Mesenchymal stem cell (in vitro differentiated cells and primary cell): ENCODE measurements at regions not wholly inside any gene's neighbourhood (a gene's known extent, or its start where the extent isn't known, plus 50 kb on each side); places are given as distances from the start of the nearest gene placed in this dataset.

ENCODE experiments used
- DNase-seq: peaks from one replicate; pipeline ENCODE4 v3.0.0-alpha.2; 2013
- H2AFZ ChIP-seq: one replicate; pipeline ENCODE4 v1.6.1; 2013; ENCODE audit warnings: low read depth, mild to moderate bottlenecking, control low read depth, inconsistent platforms, low read length, moderate library complexity
- H2AK5ac ChIP-seq: 2 replicates; pipeline ENCODE4 v1.6.1; 2013; ENCODE audit warnings: low read length, moderate library complexity, mild to moderate bottlenecking, inconsistent platforms; ENCODE audit not compliant: severe bottlenecking
- H2BK120ac ChIP-seq: one replicate; pipeline ENCODE4 v1.6.1; 2013; ENCODE audit warnings: low read depth, mild to moderate bottlenecking, inconsistent platforms, low read length, moderate library complexity
- H2BK12ac ChIP-seq, 2 experiments: one replicate each; pipeline ENCODE4 v1.6.1; 2013; ENCODE audit warnings: inconsistent platforms in 2 of 2, low read length in 2 of 2, mild to moderate bottlenecking in 2 of 2, moderate library complexity in 2 of 2, control low read depth in 1 of 2
- H2BK15ac ChIP-seq: one replicate; pipeline ENCODE4 v1.6.1; 2013; ENCODE audit warnings: mild to moderate bottlenecking, low read depth, inconsistent platforms; ENCODE audit not compliant: poor library complexity, severe bottlenecking
- H2BK5ac ChIP-seq: 2 replicates; pipeline ENCODE4 v1.6.1; 2013; ENCODE audit warnings: low read depth, mild to moderate bottlenecking, low read length, control low read depth, inconsistent platforms; ENCODE audit not compliant: poor library complexity, severe bottlenecking
- H3K14ac ChIP-seq, 2 experiments: one replicate each; pipeline ENCODE4 v1.6.1; 2013; ENCODE audit warnings: inconsistent platforms in 2 of 2, low read length in 2 of 2, control low read depth in 1 of 2, mild to moderate bottlenecking in 1 of 2, moderate library complexity in 1 of 2
- H3K18ac ChIP-seq, 2 experiments: one replicate each; pipeline ENCODE4 v1.6.1; 2013; ENCODE audit warnings: inconsistent platforms in 2 of 2, low read length in 2 of 2, control low read depth in 1 of 2, low read depth in 1 of 2, mild to moderate bottlenecking in 1 of 2
- H3K23ac ChIP-seq, 2 experiments: one replicate each; pipeline ENCODE4 v1.6.1; 2013; ENCODE audit warnings: inconsistent platforms in 2 of 2, low read length in 2 of 2, mild to moderate bottlenecking in 2 of 2, moderate library complexity in 2 of 2, control low read depth in 1 of 2
- H3K27ac ChIP-seq: 2 replicates; pipeline ENCODE4 v1.5.1; 2013; ENCODE audit warnings: mild to moderate bottlenecking, moderate library complexity, low read length, control low read depth, inconsistent platforms; ENCODE audit not compliant: poor library complexity, severe bottlenecking
- H3K27me3 ChIP-seq, 2 experiments: 2 replicates each; pipeline versions ENCODE4 v1.6.1 to v1.7.0; 2013; ENCODE audit warnings: low read length in 2 of 2, mild to moderate bottlenecking in 2 of 2, moderate library complexity in 2 of 2, control low read depth in 1 of 2, inconsistent platforms in 1 of 2; ENCODE audit not compliant: control insufficient read depth in 1 of 2, insufficient read depth in 1 of 2
- H3K36me3 ChIP-seq, 2 experiments: 2 replicates each; pipeline versions ENCODE4 v1.6.1 to v1.7.0; 2013; ENCODE audit warnings: low read length in 2 of 2, control low read depth in 1 of 2, inconsistent platforms in 1 of 2, low read depth in 1 of 2, mild to moderate bottlenecking in 1 of 2; ENCODE audit not compliant: insufficient read depth in 2 of 2, control insufficient read depth in 1 of 2
- H3K4ac ChIP-seq, 2 experiments: one replicate each; pipeline ENCODE4 v1.6.1; 2013; ENCODE audit warnings: inconsistent platforms in 2 of 2, low read length in 2 of 2, mild to moderate bottlenecking in 2 of 2, moderate library complexity in 2 of 2, control low read depth in 1 of 2, low read depth in 1 of 2
- H3K4me1 ChIP-seq: 2 replicates; pipeline ENCODE4 v1.6.1; 2013; ENCODE audit warnings: low read depth, low read length, control low read depth; ENCODE audit not compliant: control insufficient read depth, insufficient read depth
- H3K4me2 ChIP-seq: 2 replicates; pipeline ENCODE4 v1.6.1; 2013; ENCODE audit warnings: low read length, mild to moderate bottlenecking, inconsistent platforms; ENCODE audit not compliant: poor library complexity, severe bottlenecking
- H3K4me3 ChIP-seq, 2 experiments: 2 replicates each; pipeline versions ENCODE4 v1.5.1 to v1.7.0; 2013; ENCODE audit warnings: low read length in 2 of 2, mild to moderate bottlenecking in 2 of 2, control low read depth in 1 of 2, low read depth in 1 of 2; ENCODE audit not compliant: insufficient read depth in 1 of 2
- H3K79me1 ChIP-seq: replicated peaks from 2 replicates; pipeline ENCODE4 v1.6.1; 2013; ENCODE audit warnings: mild to moderate bottlenecking, control low read depth, low read length, inconsistent platforms; ENCODE audit not compliant: poor library complexity, severe bottlenecking
- H3K9ac ChIP-seq: 2 replicates; pipeline ENCODE4 v1.7.0; 2013; ENCODE audit warnings: mild to moderate bottlenecking, low read length, moderate library complexity
- H3K9me3 ChIP-seq: 2 replicates; pipeline ENCODE4 v1.7.0; 2013; ENCODE audit warnings: mild to moderate bottlenecking, low read length; ENCODE audit not compliant: control insufficient read depth
- H4K8ac ChIP-seq: one replicate; pipeline ENCODE4 v1.6.1; 2013; ENCODE audit warnings: inconsistent platforms, mild to moderate bottlenecking, low read length, moderate library complexity
- H4K91ac ChIP-seq: one replicate; pipeline ENCODE4 v1.6.1; 2013; ENCODE audit warnings: mild to moderate bottlenecking, low read length, inconsistent platforms
- WGBS: methylation state at CpG from one replicate; pipeline ENCODE4 v1.1.7; 2013; ENCODE audit warnings: mixed read lengths; 5-methylcytosine and 5-hydroxymethylcytosine counted together

GRCh38 chr18:24853076-24853475 lies 392.6 kb downstream of the HRH4 start:
- Histone ChIP-seq H4K91ac (no peak overlapping the region), H3K14ac (no peak overlapping the region), H4K8ac (no peak overlapping the region), H3K4ac (no peak overlapping the region), H2AFZ (no peak overlapping the region), H3K36me3 (no peaks in the 10 kb centered on the region), H3K9ac (no peak overlapping the region), H3K79me1 (no peaks in the 10 kb centered on the region), H3K27ac (no peak overlapping the region), H2BK15ac (no peak overlapping the region), H3K27me3 (peaks cover 21 to 23% of the 10 kb centered on the region in 2 experiments), H2AK5ac (no peak overlapping the region), H3K4me1 (no peaks in the 10 kb centered on the region), H3K18ac (no peak overlapping the region), H3K4me2 (no peak overlapping the region), H2BK120ac (no peak overlapping the region), H2BK12ac (no peak overlapping the region), H3K9me3 (no peaks in the 10 kb centered on the region), H2BK5ac (no peak overlapping the region), H3K23ac (no peak overlapping the region), H3K4me3 (no peak overlapping the region)
- WGBS, result 86% methylated on average over 4 of the region's 4 CpGs
- no peak for DNase-seq

GRCh38 chr18:24860978-24861680 lies 400.7 kb downstream of the HRH4 start:
- DNase-seq, result peak; percentile 13
- no peak overlapping the region for H3K4ac ChIP-seq
- no peak overlapping the region for H3K4me3 ChIP-seq
- H3K36me3 ChIP-seq, result no peaks in the 10 kb centered on the region
- H4K8ac ChIP-seq, result no peak overlapping the region
- no peak overlapping the region for H3K4me2 ChIP-seq
- WGBS, result 64% methylated on average over 10 of the region's 10 CpGs
- no peak overlapping the region for H4K91ac ChIP-seq
- H3K14ac ChIP-seq, result no peak overlapping the region
- H3K27me3 ChIP-seq, result no peaks in the 10 kb centered on the region
- H2BK12ac ChIP-seq, result no peak overlapping the region
- no peak overlapping the region for H3K18ac ChIP-seq
- H2BK120ac ChIP-seq, result no peak overlapping the region
- H2AFZ ChIP-seq, result no peak overlapping the region
- no peak overlapping the region for H3K27ac ChIP-seq
- H3K23ac ChIP-seq, result no peak overlapping the region
- H2AK5ac ChIP-seq, result no peak overlapping the region
- H2BK5ac ChIP-seq, result no peak overlapping the region
- no peaks in the 10 kb centered on the region for H3K9me3 ChIP-seq
- H2BK15ac ChIP-seq, result peak overlapping the region; percentile 16
- H3K79me1 ChIP-seq, result no peaks in the 10 kb centered on the region
- H3K4me1 ChIP-seq, result no peaks in the 10 kb centered on the region
- H3K9ac ChIP-seq, result no peak overlapping the region

GRCh38 chr18:24862201-24862816 lies 401.9 kb downstream of the HRH4 start:
- Histone ChIP-seq H2AK5ac (no peak overlapping the region), H3K4me1 (no peaks in the 10 kb centered on the region), H3K4ac (peak overlapping the region in 1 of 2 experiments; percentile 21), H3K36me3 (no peaks in the 10 kb centered on the region), H3K9me3 (no peaks in the 10 kb centered on the region), H3K14ac (no peak overlapping the region), H3K4me2 (no peak overlapping the region), H3K79me1 (no peaks in the 10 kb centered on the region), H2BK12ac (no peak overlapping the region), H2AFZ (no peak overlapping the region), H3K23ac (no peak overlapping the region), H4K8ac (no peak overlapping the region), H3K9ac (peak overlapping the region; percentile 68), H3K27ac (no peak overlapping the region), H2BK120ac (no peak overlapping the region), H4K91ac (no peak overlapping the region), H2BK5ac (no peak overlapping the region), H3K18ac (peak overlapping the region in 1 of 2 experiments; percentile 21), H2BK15ac (peak overlapping the region; percentile 93), H3K27me3 (no peaks in the 10 kb centered on the region), H3K4me3 (peak overlapping the region in 1 of 2 experiments; percentile 74)
- DNase-seq, result no peak
- WGBS, result 82% methylated on average over 13 of the region's 18 CpGs

- no peaks in the 10 kb centered on the region for H3K36me3 ChIP-seq
Observed at GRCh38 chr18:24868311-24868710, 407.9 kb downstream of the HRH4 start.

More at GRCh38 chr18:24868311-24868710, 407.9 kb downstream of the HRH4 start:
- DNase-seq, result no peak
- no peak overlapping the region for H2BK12ac ChIP-seq
- H4K8ac ChIP-seq, result no peak overlapping the region
- H2BK5ac ChIP-seq, result no peak overlapping the region
- H3K79me1 ChIP-seq, result no peaks in the 10 kb centered on the region
- H2BK120ac ChIP-seq, result no peak overlapping the region
- H3K4me3 ChIP-seq, result no peak overlapping the region
- H2AK5ac ChIP-seq, result no peak overlapping the region
- no peak overlapping the region for H2BK15ac ChIP-seq
- no peak overlapping the region for H3K14ac ChIP-seq
- no peak overlapping the region for H3K4ac ChIP-seq
- H2AFZ ChIP-seq, result no peak overlapping the region
- no peak overlapping the region for H4K91ac ChIP-seq
- no peak overlapping the region for H3K4me2 ChIP-seq
- H3K18ac ChIP-seq, result no peak overlapping the region
- no peak overlapping the region for H3K9ac ChIP-seq
- no peak overlapping the region for H3K27ac ChIP-seq
- no peaks in the 10 kb centered on the region for H3K27me3 ChIP-seq
- no peaks in the 10 kb centered on the region for H3K9me3 ChIP-seq
- H3K23ac ChIP-seq, result no peak overlapping the region
- WGBS, result no CpG with 5 or more reads among the region's 3 CpGs
- H3K4me1 ChIP-seq, result no peaks in the 10 kb centered on the region
